ENCODE measurements at regions not wholly inside any gene's neighbourhood (a gene's known extent, or its start where the extent isn't known, plus 50 kb on each side); places are given as distances from the start of the nearest gene placed in this dataset.

GRCh38 chr16:54718376-54718775 is 212.3 kb upstream of the IRX5 start:
- Histone ChIP-seq H3K27me3 (ENCODE audit: control insufficient read depth, insufficient read depth, low read length) (no peaks in the 10 kb centered on the region), H3K36me3 (ENCODE audit: control insufficient read depth, insufficient read depth, low read length) (no peaks in the 10 kb centered on the region), H3K4me3 (ENCODE audit: low read depth, low read length) (no peak overlapping the region)
- no peak for DNase-seq (ENCODE audit: low read depth)
- TF ChIP-seq, protein P1, sequence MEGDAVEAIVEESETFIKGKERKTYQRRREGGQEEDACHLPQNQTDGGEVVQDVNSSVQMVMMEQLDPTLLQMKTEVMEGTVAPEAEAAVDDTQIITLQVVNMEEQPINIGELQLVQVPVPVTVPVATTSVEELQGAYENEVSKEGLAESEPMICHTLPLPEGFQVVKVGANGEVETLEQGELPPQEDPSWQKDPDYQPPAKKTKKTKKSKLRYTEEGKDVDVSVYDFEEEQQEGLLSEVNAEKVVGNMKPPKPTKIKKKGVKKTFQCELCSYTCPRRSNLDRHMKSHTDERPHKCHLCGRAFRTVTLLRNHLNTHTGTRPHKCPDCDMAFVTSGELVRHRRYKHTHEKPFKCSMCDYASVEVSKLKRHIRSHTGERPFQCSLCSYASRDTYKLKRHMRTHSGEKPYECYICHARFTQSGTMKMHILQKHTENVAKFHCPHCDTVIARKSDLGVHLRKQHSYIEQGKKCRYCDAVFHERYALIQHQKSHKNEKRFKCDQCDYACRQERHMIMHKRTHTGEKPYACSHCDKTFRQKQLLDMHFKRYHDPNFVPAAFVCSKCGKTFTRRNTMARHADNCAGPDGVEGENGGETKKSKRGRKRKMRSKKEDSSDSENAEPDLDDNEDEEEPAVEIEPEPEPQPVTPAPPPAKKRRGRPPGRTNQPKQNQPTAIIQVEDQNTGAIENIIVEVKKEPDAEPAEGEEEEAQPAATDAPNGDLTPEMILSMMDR (IDR thresholded peaks at IDR 0.05; ENCODE audit: insufficient read depth, low read depth, low read length), result no peak
- POLR2A ChIA-PET, result no interaction called here
- CTCF ChIA-PET, result no interaction called here

- DNase-seq (ENCODE audit: low read depth), result no peak
- POLR2A ChIA-PET, result no interaction called here
Measured at GRCh38 chr16:54715011-54715410, 215.7 kb upstream of the IRX5 start.

DNA sequence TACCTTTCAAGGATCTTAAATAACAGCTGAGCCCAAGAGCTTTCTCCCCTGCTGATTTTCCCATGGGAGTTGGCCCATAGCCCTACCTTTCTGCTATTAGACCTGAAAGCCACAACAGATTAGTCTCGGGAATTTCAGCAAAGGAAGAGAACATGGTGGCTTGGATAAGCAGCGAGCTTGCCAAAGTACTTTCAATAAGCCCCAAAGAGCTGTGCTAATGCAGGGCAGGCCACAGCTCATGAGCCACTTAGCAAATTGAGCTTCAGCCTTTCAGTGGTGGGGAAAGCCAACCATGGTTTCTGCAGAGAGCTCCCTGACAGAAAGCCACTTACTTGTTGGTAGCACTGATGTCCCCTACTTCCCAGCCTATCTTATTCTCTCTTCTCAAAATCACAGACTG is 217.8 kb upstream of the IRX5 start:
- CTCF ChIA-PET, result interaction anchor here (1.8 kb wide), 1 partner anchor 14 kb away, joined by 3 read pairs; no protein-coding TSS in a partner anchor
- no peak for DNase-seq (ENCODE audit: low read depth)
- no peaks in the 10 kb centered on the region for H3K36me3 ChIP-seq (ENCODE audit: control insufficient read depth, insufficient read depth, low read length)
- POLR2A ChIA-PET, result no interaction called here
- no peaks in the 10 kb centered on the region for H3K27me3 ChIP-seq (ENCODE audit: control insufficient read depth, insufficient read depth, low read length)
- TF ChIP-seq, protein P1 (IDR thresholded peaks at IDR 0.05; ENCODE audit: insufficient read depth, low read depth, low read length), result no peak
- H3K4me3 ChIP-seq (ENCODE audit: low read depth, low read length), result no peak overlapping the region

More at GRCh38 chr16:54715011-54715410, 215.7 kb upstream of the IRX5 start:
- Histone ChIP-seq H3K36me3 (ENCODE audit: control insufficient read depth, insufficient read depth, low read length) (no peaks in the 10 kb centered on the region), H3K27me3 (ENCODE audit: control insufficient read depth, insufficient read depth, low read length) (no peaks in the 10 kb centered on the region), H3K4me3 (ENCODE audit: low read depth, low read length) (no peak overlapping the region)
- CTCF ChIA-PET, result no interaction called here
- TF ChIP-seq, protein P1 (IDR thresholded peaks at IDR 0.05; ENCODE audit: insufficient read depth, low read depth, low read length), result no peak

DNA sequence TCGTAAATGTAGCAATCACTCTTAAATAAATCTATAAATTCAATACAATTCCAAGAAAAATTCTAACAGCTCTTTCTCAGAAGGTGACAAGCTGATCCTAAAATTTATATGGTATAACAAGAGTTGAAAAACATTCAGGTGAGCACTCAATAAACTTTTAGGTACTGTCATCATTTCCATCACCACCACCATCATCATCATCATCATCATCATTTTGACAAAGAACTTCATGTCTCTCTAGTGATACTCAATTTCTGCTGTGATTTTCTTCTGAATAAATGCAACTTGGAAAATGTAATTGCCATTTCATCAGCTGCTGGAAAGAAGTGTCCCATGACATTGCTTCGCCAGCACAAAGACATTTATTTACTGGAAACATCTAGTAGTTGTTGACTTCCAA is 222.9 kb upstream of the IRX5 start:
- Histone ChIP-seq H3K36me3 (ENCODE audit: control insufficient read depth, insufficient read depth, low read length) (no peaks in the 10 kb centered on the region), H3K4me3 (ENCODE audit: low read depth, low read length) (no peak overlapping the region), H3K27me3 (ENCODE audit: control insufficient read depth, insufficient read depth, low read length) (no peaks in the 10 kb centered on the region)
- no peak for DNase-seq (ENCODE audit: low read depth)
- TF ChIP-seq, protein P1 (IDR thresholded peaks at IDR 0.05; ENCODE audit: insufficient read depth, low read depth, low read length), result no peak
- CTCF ChIA-PET, result no interaction called here
- POLR2A ChIA-PET, result no interaction called here

DNA sequence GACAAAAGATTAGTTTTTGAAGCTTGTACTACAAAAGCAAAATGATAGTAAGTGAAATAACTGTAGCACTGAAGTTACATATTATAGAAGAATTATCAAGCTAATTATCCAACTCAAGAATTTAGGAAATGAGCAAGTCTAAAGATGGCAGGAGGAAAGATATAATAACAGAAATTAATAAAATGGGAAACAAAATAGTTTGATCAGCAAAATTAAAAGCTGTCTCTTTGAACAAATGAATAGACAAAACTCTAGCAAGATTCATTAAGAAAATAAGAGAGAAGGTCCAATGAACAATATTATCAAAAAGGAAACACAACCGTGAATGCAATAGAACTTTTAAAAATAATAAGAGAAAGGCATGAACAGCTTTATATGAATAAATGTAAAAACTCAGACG is 224.3 kb upstream of the IRX5 start:
- Histone ChIP-seq H3K4me3 (ENCODE audit: low read depth, low read length) (no peak overlapping the region), H3K36me3 (ENCODE audit: control insufficient read depth, insufficient read depth, low read length) (no peaks in the 10 kb centered on the region), H3K27me3 (ENCODE audit: control insufficient read depth, insufficient read depth, low read length) (no peaks in the 10 kb centered on the region)
- ChIA-PET CTCF (no interaction called here), POLR2A (no interaction called here)
- DNase-seq (ENCODE audit: low read depth), result no peak
- TF ChIP-seq, protein P1 (IDR thresholded peaks at IDR 0.05; ENCODE audit: insufficient read depth, low read depth, low read length), result no peak

All from BJ (cell line).